NCI-H146 (cell line): ENCODE measurements at regions not wholly inside any gene's neighbourhood (a gene's known extent, or its start where the extent isn't known, plus 50 kb on each side); places are given as distances from the start of the nearest gene placed in this dataset.
"Not testable (repeated sequence)": the region's sequence is repeated elsewhere in the genome, so short reads cannot be mapped to it uniquely, and the experiment has no call there.

Experiments used
- DNase-seq: peaks from one replicate; lab custom pipeline; 2025; lab: John Stamatoyannopoulos, UW

GRCh38 chr17:5952518-5952917, 117.7 kb upstream of the WSCD1 start:
- no peak for DNase-seq

GRCh38 chr17:5955764-5956163, 114.4 kb upstream of the WSCD1 start:
- DNase-seq = no peak

GRCh38 chr17:5958850-5959249, 111.3 kb upstream of the WSCD1 start:
- DNase-seq = no peak

GRCh38 chr17:5962371-5962770, 107.8 kb upstream of the WSCD1 start:
- DNase-seq = no peak

GRCh38 chr17:5971969-5972368, 98.2 kb upstream of the WSCD1 start:
- DNase-seq = peak; percentile 92

GRCh38 chr17:5973410-5973809, 96.8 kb upstream of the WSCD1 start:
- DNase-seq = no peak

GRCh38 chr17:5975661-5976060, 94.5 kb upstream of the WSCD1 start:
- DNase-seq = peak; percentile 17

- DNase-seq = no peak
Observed at GRCh38 chr17:5976251-5976650, 93.9 kb upstream of the WSCD1 start.

- no peak for DNase-seq
Observed at GRCh38 chr17:5978496-5978895, 91.7 kb upstream of the WSCD1 start.

- no peak for DNase-seq
Observed at GRCh38 chr17:5980941-5981340, 89.2 kb upstream of the WSCD1 start.

- no peak for DNase-seq
Observed at GRCh38 chr17:5986644-5987043, 83.5 kb upstream of the WSCD1 start.

GRCh38 chr17:6000426-6000825, 69.8 kb upstream of the WSCD1 start:
- DNase-seq = no peak

GRCh38 chr17:6003221-6003620, 67.0 kb upstream of the WSCD1 start:
- DNase-seq = not testable (repeated sequence)

GRCh38 chr17:6005939-6006338, 64.2 kb upstream of the WSCD1 start:
- DNase-seq = no peak

GRCh38 chr17:6011206-6011605, 59.0 kb upstream of the WSCD1 start:
- no peak for DNase-seq

- no peak for DNase-seq
Observed at GRCh38 chr17:6018788-6019187, 51.4 kb upstream of the WSCD1 start.

- no peak for DNase-seq
Observed at GRCh38 chr17:6019959-6020358, 50.2 kb upstream of the WSCD1 start.

- DNase-seq = no peak
Observed at GRCh38 chr17:6020376-6021010, 49.7 kb upstream of the WSCD1 start.
